ENCODE measurements at regions not wholly inside any gene's neighbourhood (a gene's known extent, or its start where the extent isn't known, plus 50 kb on each side); places are given as distances from the start of the nearest gene placed in this dataset.
A peak's percentile ranks its signal among the peaks of the same experiment; 100 is the strongest.

DNA sequence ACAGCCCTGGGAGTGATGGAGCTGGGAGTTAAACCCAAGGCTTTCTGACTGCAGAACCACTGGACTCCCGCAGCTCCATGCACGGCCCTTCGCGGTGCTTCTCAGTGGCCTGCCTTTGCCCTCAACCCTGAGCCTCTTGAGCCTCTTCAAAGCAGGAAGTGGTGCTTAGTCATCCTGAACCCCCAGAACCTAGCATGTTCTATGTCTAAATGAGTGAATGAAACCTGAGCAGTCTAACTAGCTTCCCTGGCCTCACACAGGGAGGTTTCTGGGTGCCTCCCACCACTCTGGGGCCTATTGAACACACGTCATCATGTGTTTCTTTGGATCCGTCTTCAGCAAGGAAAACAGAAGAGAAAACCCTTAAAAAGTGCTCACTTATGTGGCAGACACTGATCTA is 117.9 kb upstream of the SFSWAP start:
- TF ChIP-seq, protein P1, sequence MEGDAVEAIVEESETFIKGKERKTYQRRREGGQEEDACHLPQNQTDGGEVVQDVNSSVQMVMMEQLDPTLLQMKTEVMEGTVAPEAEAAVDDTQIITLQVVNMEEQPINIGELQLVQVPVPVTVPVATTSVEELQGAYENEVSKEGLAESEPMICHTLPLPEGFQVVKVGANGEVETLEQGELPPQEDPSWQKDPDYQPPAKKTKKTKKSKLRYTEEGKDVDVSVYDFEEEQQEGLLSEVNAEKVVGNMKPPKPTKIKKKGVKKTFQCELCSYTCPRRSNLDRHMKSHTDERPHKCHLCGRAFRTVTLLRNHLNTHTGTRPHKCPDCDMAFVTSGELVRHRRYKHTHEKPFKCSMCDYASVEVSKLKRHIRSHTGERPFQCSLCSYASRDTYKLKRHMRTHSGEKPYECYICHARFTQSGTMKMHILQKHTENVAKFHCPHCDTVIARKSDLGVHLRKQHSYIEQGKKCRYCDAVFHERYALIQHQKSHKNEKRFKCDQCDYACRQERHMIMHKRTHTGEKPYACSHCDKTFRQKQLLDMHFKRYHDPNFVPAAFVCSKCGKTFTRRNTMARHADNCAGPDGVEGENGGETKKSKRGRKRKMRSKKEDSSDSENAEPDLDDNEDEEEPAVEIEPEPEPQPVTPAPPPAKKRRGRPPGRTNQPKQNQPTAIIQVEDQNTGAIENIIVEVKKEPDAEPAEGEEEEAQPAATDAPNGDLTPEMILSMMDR (IDR thresholded peaks at IDR 0.05; ENCODE audit: insufficient read depth, low read length, severe bottlenecking): no peak
- no peak for DNase-seq (ENCODE audit: low read depth)
- no peak for FAIRE-seq
- Histone ChIP-seq H3K4me3 (ENCODE audit: low read depth, low read length) (no peak overlapping the region), H3K27me3 (ENCODE audit: control insufficient read depth, insufficient read depth, low read length) (no peaks in the 10 kb centered on the region), H3K36me3 (ENCODE audit: control insufficient read depth, insufficient read depth, low read length) (no peaks in the 10 kb centered on the region)

DNA sequence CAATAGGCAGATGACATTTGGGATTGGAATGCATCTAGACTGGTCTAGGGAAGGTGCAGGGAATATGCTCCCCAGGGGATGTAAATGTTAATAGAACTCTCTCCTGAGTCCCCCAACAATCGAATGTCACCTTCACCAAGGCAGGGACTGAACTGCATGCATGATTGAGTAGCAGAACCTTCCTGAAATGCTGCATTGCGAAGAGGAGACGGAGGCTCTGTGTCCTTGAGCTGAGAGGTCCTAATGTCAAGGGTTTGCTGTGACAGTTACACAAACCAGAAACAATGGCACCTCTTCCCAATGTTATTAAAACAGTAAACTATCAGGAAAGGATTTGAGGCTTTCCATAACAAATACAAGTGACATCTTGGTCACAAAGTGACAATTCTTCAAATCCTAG is 117.5 kb upstream of the SFSWAP start:
- TF ChIP-seq, protein P1 (IDR thresholded peaks at IDR 0.05; ENCODE audit: insufficient read depth, low read length, severe bottlenecking): no peak
- FAIRE-seq: no peak
- peak; percentile 2 for DNase-seq (ENCODE audit: low read depth)
- H3K4me3 ChIP-seq (ENCODE audit: low read depth, low read length): no peak overlapping the region
- no peaks in the 10 kb centered on the region for H3K27me3 ChIP-seq (ENCODE audit: control insufficient read depth, insufficient read depth, low read length)
- H3K36me3 ChIP-seq (ENCODE audit: control insufficient read depth, insufficient read depth, low read length): no peaks in the 10 kb centered on the region

DNA sequence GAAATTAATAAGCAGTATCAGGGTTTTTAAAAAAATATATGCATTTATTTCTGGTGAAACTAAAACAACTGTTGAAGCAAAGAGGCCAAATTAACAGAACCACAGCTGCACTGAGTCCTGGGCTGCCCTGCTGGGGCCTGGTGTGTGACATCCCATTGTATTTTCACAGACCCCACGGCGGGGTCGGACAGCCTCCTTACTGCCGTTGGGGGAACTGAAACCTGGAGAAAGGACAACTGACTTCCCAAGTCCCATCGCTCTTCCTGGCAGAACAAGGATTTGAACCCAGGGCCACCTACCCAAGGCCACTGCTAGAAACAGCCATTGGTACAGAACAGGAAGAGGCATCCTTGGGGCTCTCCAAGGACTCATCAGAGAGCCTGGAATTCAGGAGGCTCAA is 114.8 kb upstream of the SFSWAP start:
- TF ChIP-seq, protein P1 (IDR thresholded peaks at IDR 0.05; ENCODE audit: insufficient read depth, low read length, severe bottlenecking): no peak
- FAIRE-seq (no peak), DNase-seq (ENCODE audit: low read depth) (no peak)
- H3K27me3 ChIP-seq (ENCODE audit: control insufficient read depth, insufficient read depth, low read length): no peaks in the 10 kb centered on the region
- H3K4me3 ChIP-seq (ENCODE audit: low read depth, low read length): no peak overlapping the region
- H3K36me3 ChIP-seq (ENCODE audit: control insufficient read depth, insufficient read depth, low read length): no peaks in the 10 kb centered on the region

DNA sequence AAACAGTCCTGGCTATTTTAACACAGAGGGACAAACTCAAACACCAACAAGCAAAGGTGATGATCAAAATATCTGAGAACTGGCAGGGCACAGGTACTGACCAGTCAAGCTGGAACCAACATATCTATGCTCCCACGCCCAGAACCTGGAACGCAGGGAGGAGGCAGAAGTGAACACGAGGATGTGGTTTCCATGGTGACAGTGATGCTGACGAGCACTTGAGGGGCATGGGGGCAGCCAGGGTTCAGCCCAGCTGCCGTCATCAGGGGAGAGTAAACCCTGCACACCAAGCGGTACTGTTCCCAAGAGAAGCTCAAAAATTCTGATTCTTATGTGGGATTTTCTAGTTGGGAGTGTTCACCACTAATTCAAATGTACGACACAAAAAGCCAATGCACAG is 113.6 kb upstream of the SFSWAP start:
- TF ChIP-seq, protein P1 (IDR thresholded peaks at IDR 0.05; ENCODE audit: insufficient read depth, low read length, severe bottlenecking): no peak
- Histone ChIP-seq H3K4me3 (ENCODE audit: low read depth, low read length) (no peak overlapping the region), H3K27me3 (ENCODE audit: control insufficient read depth, insufficient read depth, low read length) (no peaks in the 10 kb centered on the region), H3K36me3 (ENCODE audit: control insufficient read depth, insufficient read depth, low read length) (no peaks in the 10 kb centered on the region)
- FAIRE-seq (no peak), DNase-seq (ENCODE audit: low read depth) (no peak)

DNA sequence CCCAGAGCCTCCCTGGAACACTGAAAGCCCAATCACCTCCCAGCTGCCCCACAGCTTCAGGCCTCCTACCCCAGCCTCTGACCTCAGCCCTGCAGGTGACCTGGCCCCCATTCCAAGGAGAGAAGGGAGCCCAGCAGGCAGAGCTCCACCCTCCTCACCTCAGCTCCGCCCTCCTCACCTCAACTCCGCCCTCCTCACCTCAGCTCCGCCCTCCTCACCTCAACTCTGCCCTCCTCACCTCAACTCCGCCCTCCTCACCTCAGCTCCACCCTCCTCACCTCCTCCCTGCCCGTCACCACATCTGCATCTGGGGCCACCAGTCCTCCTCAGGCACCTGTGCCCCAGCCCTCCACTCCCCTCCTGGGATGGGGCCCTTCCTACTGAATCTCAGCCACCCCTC is 112.2 kb upstream of the SFSWAP start:
- FAIRE-seq: no peak
- Histone ChIP-seq H3K27me3 (ENCODE audit: control insufficient read depth, insufficient read depth, low read length) (no peaks in the 10 kb centered on the region), H3K36me3 (ENCODE audit: control insufficient read depth, insufficient read depth, low read length) (no peaks in the 10 kb centered on the region), H3K4me3 (ENCODE audit: low read depth, low read length) (no peak overlapping the region)
- no peak for DNase-seq (ENCODE audit: low read depth)
- TF ChIP-seq, protein P1 (IDR thresholded peaks at IDR 0.05; ENCODE audit: insufficient read depth, low read length, severe bottlenecking): no peak
